H1 (cell line): ENCODE measurements at regions not wholly inside any gene's neighbourhood (a gene's known extent, or its start where the extent isn't known, plus 50 kb on each side); places are given as distances from the start of the nearest gene placed in this dataset.

Source experiments
- KDM4A ChIP-seq: IDR thresholded peaks from one replicate; pipeline ENCODE4 v1.7.1; 2012; ENCODE audit warnings: low read depth, mild to moderate bottlenecking, moderate library complexity, low read length, inconsistent platforms; ENCODE audit not compliant: severe bottlenecking
- YY1 ChIP-seq: IDR thresholded peaks from 2 replicates; pipeline ENCODE4 v1.6.1; 2011; ENCODE audit warnings: low read depth, mild to moderate bottlenecking, low read length
- TF ChIP-seq, protein P1 (sequence below): fragments of 300-600 bp; sonication (generic); IDR thresholded peaks from 2 replicates; pipeline ENCODE4 v1.7.1; 2012; ENCODE audit warnings: low read length, moderate library complexity, mild to moderate bottlenecking, inconsistent platforms; ENCODE audit not compliant: insufficient replicate concordance

DNA sequence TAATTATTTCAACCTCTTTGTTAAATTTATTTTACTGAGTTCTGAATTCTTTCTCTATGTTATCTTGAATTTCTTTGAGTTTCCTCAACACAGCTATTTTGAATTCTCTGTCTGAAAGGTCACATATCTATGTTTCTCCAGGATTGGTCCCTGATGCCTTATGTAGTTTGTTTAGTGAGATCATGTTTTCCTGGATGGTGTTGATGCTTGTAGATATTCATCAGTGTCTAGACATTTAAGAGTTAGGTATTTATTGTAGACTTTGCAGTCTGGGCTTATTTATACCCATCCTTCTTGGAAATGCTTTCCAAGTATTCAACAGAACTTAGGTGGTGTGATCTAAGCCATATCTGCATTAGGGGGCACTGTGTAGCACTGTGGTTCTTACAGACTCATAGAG lies 70.2 kb upstream of the SLC27A6 start (continued):
- TF ChIP-seq KDM4A (no peak), YY1 (no peak)
- TF ChIP-seq, protein P1, sequence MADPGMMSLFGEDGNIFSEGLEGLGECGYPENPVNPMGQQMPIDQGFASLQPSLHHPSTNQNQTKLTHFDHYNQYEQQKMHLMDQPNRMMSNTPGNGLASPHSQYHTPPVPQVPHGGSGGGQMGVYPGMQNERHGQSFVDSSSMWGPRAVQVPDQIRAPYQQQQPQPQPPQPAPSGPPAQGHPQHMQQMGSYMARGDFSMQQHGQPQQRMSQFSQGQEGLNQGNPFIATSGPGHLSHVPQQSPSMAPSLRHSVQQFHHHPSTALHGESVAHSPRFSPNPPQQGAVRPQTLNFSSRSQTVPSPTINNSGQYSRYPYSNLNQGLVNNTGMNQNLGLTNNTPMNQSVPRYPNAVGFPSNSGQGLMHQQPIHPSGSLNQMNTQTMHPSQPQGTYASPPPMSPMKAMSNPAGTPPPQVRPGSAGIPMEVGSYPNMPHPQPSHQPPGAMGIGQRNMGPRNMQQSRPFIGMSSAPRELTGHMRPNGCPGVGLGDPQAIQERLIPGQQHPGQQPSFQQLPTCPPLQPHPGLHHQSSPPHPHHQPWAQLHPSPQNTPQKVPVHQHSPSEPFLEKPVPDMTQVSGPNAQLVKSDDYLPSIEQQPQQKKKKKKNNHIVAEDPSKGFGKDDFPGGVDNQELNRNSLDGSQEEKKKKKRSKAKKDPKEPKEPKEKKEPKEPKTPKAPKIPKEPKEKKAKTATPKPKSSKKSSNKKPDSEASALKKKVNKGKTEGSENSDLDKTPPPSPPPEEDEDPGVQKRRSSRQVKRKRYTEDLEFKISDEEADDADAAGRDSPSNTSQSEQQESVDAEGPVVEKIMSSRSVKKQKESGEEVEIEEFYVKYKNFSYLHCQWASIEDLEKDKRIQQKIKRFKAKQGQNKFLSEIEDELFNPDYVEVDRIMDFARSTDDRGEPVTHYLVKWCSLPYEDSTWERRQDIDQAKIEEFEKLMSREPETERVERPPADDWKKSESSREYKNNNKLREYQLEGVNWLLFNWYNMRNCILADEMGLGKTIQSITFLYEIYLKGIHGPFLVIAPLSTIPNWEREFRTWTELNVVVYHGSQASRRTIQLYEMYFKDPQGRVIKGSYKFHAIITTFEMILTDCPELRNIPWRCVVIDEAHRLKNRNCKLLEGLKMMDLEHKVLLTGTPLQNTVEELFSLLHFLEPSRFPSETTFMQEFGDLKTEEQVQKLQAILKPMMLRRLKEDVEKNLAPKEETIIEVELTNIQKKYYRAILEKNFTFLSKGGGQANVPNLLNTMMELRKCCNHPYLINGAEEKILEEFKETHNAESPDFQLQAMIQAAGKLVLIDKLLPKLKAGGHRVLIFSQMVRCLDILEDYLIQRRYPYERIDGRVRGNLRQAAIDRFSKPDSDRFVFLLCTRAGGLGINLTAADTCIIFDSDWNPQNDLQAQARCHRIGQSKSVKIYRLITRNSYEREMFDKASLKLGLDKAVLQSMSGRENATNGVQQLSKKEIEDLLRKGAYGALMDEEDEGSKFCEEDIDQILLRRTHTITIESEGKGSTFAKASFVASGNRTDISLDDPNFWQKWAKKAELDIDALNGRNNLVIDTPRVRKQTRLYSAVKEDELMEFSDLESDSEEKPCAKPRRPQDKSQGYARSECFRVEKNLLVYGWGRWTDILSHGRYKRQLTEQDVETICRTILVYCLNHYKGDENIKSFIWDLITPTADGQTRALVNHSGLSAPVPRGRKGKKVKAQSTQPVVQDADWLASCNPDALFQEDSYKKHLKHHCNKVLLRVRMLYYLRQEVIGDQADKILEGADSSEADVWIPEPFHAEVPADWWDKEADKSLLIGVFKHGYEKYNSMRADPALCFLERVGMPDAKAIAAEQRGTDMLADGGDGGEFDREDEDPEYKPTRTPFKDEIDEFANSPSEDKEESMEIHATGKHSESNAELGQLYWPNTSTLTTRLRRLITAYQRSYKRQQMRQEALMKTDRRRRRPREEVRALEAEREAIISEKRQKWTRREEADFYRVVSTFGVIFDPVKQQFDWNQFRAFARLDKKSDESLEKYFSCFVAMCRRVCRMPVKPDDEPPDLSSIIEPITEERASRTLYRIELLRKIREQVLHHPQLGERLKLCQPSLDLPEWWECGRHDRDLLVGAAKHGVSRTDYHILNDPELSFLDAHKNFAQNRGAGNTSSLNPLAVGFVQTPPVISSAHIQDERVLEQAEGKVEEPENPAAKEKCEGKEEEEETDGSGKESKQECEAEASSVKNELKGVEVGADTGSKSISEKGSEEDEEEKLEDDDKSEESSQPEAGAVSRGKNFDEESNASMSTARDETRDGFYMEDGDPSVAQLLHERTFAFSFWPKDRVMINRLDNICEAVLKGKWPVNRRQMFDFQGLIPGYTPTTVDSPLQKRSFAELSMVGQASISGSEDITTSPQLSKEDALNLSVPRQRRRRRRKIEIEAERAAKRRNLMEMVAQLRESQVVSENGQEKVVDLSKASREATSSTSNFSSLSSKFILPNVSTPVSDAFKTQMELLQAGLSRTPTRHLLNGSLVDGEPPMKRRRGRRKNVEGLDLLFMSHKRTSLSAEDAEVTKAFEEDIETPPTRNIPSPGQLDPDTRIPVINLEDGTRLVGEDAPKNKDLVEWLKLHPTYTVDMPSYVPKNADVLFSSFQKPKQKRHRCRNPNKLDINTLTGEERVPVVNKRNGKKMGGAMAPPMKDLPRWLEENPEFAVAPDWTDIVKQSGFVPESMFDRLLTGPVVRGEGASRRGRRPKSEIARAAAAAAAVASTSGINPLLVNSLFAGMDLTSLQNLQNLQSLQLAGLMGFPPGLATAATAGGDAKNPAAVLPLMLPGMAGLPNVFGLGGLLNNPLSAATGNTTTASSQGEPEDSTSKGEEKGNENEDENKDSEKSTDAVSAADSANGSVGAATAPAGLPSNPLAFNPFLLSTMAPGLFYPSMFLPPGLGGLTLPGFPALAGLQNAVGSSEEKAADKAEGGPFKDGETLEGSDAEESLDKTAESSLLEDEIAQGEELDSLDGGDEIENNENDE = no peak
